Keratinocyte (primary cell): ENCODE measurements at regions not wholly inside any gene's neighbourhood (a gene's known extent, or its start where the extent isn't known, plus 50 kb on each side); places are given as distances from the start of the nearest gene placed in this dataset.

ENCODE experiments used
- DNase-seq: peaks from one replicate; pipeline ENCODE4 v3.0.0-alpha.2; 2011; ENCODE audit warnings: low read depth, missing footprints, low spot score
- FAIRE-seq: peaks from 2 replicates; lab custom pipeline; 2011; peaks lifted over from hg19 to GRCh38; lab: Jason Lieb, UNC
- H2AFZ ChIP-seq: 2 replicates; pipeline ENCODE4 v1.6.0; 2012; ENCODE audit warnings: low read length, control low read depth, inconsistent platforms; ENCODE audit not compliant: control insufficient read depth
- H3K27ac ChIP-seq: 2 replicates; pipeline ENCODE4 v1.5.1; 2011; ENCODE audit warnings: low read length; ENCODE audit not compliant: control insufficient read depth, insufficient read depth
- H3K27me3 ChIP-seq: 3 replicates; pipeline ENCODE4 v1.6.0; 2011; ENCODE audit warnings: low read length; ENCODE audit not compliant: control insufficient read depth, insufficient read depth; ENCODE audit errors: extremely low read depth
- H3K36me3 ChIP-seq, 2 experiments: 2 replicates in 1 of 2; 3 replicates in 1 of 2; pipeline ENCODE4 v1.5.1; 2011; ENCODE audit warnings: low read length in 2 of 2, mild to moderate bottlenecking in 1 of 2; ENCODE audit not compliant: control insufficient read depth in 2 of 2, insufficient read depth in 2 of 2; ENCODE audit errors: extremely low read depth in 1 of 2
- H3K4me1 ChIP-seq: 3 replicates; pipeline ENCODE4 v1.5.1; 2011; ENCODE audit warnings: low read length; ENCODE audit not compliant: control insufficient read depth, insufficient read depth; ENCODE audit errors: extremely low read depth
- H3K4me2 ChIP-seq: 3 replicates; pipeline ENCODE4 v1.6.0; 2011; ENCODE audit warnings: low read depth, low read length; ENCODE audit not compliant: control insufficient read depth, insufficient read depth; ENCODE audit errors: extremely low read depth
- H3K4me3 ChIP-seq, 3 experiments: fragments of 200-600 bp in 1 of 3; sonication (generic) in 1 of 3; 2 replicates in 2 of 3; 3 replicates in 1 of 3; pipeline ENCODE4 v1.5.1; 2011 to 2016; ENCODE audit warnings: low read length in 3 of 3, mild to moderate bottlenecking in 3 of 3, control low read depth in 2 of 3, inconsistent platforms in 1 of 3, low read depth in 1 of 3, mixed read lengths in 1 of 3, mixed run types in 1 of 3, moderate library complexity in 1 of 3; ENCODE audit not compliant: control insufficient read depth in 2 of 3, insufficient read depth in 2 of 3; ENCODE audit errors: extremely low read depth in 1 of 3
- H3K79me2 ChIP-seq: 2 replicates; pipeline ENCODE4 v1.6.0; 2012; ENCODE audit warnings: low read length; ENCODE audit not compliant: control insufficient read depth, insufficient read depth
- H3K9ac ChIP-seq: 3 replicates; pipeline ENCODE4 v1.6.0; 2011; ENCODE audit warnings: low read length; ENCODE audit not compliant: control insufficient read depth, insufficient read depth; ENCODE audit errors: extremely low read depth
- H3K9me1 ChIP-seq: 3 replicates; pipeline ENCODE4 v1.6.0; 2011; ENCODE audit warnings: low read length; ENCODE audit not compliant: control insufficient read depth, insufficient read depth; ENCODE audit errors: extremely low read depth
- H3K9me3 ChIP-seq: 2 replicates; pipeline ENCODE4 v1.5.1; 2012; ENCODE audit warnings: low read depth, low read length; ENCODE audit not compliant: control insufficient read depth
- H4K20me1 ChIP-seq: 3 replicates; pipeline ENCODE4 v1.6.0; 2011; ENCODE audit warnings: low read length; ENCODE audit not compliant: control insufficient read depth, insufficient read depth; ENCODE audit errors: extremely low read depth
- CTCF ChIP-seq, 3 experiments: IDR thresholded peaks in 1 of 3; conservative IDR thresholded peaks in 1 of 3; optimal IDR thresholded peaks in 1 of 3; 2 replicates in 2 of 3; 3 replicates in 1 of 3; pipeline versions ENCODE3 to v1.5.1; 2011; ENCODE audit warnings: low read length in 3 of 3, mild to moderate bottlenecking in 3 of 3, moderate library complexity in 2 of 3, control low read depth in 1 of 3, inconsistent platforms in 1 of 3; ENCODE audit not compliant: insufficient read depth in 2 of 3; ENCODE audit errors: extremely low read depth in 1 of 3
- EZH2 ChIP-seq: IDR thresholded peaks from one replicate; pipeline ENCODE4 v1.6.1; 2012; ENCODE audit warnings: inconsistent platforms, mild to moderate bottlenecking, low read length, moderate library complexity
- dilution Hi-C: fragments of 300-500 bp; cut with MboI; formaldehyde crosslinking; loops from one replicate; pipeline ENCODE4 v1.7.0; 2020; ENCODE audit warnings: low sequenced_read_pairs; ENCODE audit not compliant: extremely low pct_ligation_motif_present

GRCh38 chr1:229170274-229170673 lies 100.6 kb upstream of the RAB4A start:
- Histone ChIP-seq H3K4me1 (no peaks in the 10 kb centered on the region), H3K9me1 (no peaks in the 10 kb centered on the region), H4K20me1 (no peaks in the 10 kb centered on the region), H3K9ac (no peak overlapping the region), H3K4me3 (no peak overlapping the region), H3K27me3 (peaks cover 14% of the 10 kb centered on the region), H3K9me3 (no peaks in the 10 kb centered on the region), H2AFZ (no peak overlapping the region), H3K4me2 (no peak overlapping the region), H3K27ac (no peak overlapping the region), H3K36me3 (no peaks in the 10 kb centered on the region), H3K79me2 (no peaks in the 10 kb centered on the region)
- TF ChIP-seq EZH2 (no peak), CTCF (optimal IDR thresholded peaks at IDR 0.05 in 1 of 3, IDR thresholded peaks at IDR 0.05 in 1 of 3, conservative IDR thresholded peaks at IDR 0.05 in 1 of 3; ENCODE audit: extremely low read depth in 1 of 3, insufficient read depth in 2 of 3, low read length in 3 of 3) (no peak)
- FAIRE-seq (no peak), DNase-seq (no peak)
- dilution Hi-C loops, result no loop called here

- Histone ChIP-seq H3K36me3 (no peaks in the 10 kb centered on the region), H3K9me3 (no peaks in the 10 kb centered on the region), H3K79me2 (no peaks in the 10 kb centered on the region), H3K27me3 (peaks cover 14% of the 10 kb centered on the region), H3K27ac (no peak overlapping the region), H2AFZ (no peak overlapping the region), H3K9ac (no peak overlapping the region), H3K4me2 (no peak overlapping the region), H3K4me3 (no peak overlapping the region), H3K9me1 (no peaks in the 10 kb centered on the region), H3K4me1 (no peaks in the 10 kb centered on the region), H4K20me1 (no peaks in the 10 kb centered on the region)
- FAIRE-seq, result peak; percentile 26
- TF ChIP-seq CTCF (optimal IDR thresholded peaks at IDR 0.05 in 1 of 3, IDR thresholded peaks at IDR 0.05 in 1 of 3, conservative IDR thresholded peaks at IDR 0.05 in 1 of 3; ENCODE audit: extremely low read depth in 1 of 3, insufficient read depth in 2 of 3, low read length in 3 of 3), result no peak
- no peak for DNase-seq
- dilution Hi-C loops, result no loop called here
Observed at GRCh38 chr1:229170778-229171505, 100.0 kb upstream of the RAB4A start.
